GM12864 (cell line): ENCODE measurements at regions not wholly inside any gene's neighbourhood (a gene's known extent, or its start where the extent isn't known, plus 50 kb on each side); places are given as distances from the start of the nearest gene placed in this dataset.

Experiments used
- DNase-seq: peaks from one replicate; pipeline ENCODE4 v3.0.0-alpha.2; 2011; ENCODE audit warnings: low read depth
- H3K4me3 ChIP-seq: 2 replicates; pipeline ENCODE4 v1.5.1; 2011; ENCODE audit warnings: mild to moderate bottlenecking, low read depth, low read length, control low read depth
- TF ChIP-seq, protein P1 (sequence below): IDR thresholded peaks from 2 replicates; pipeline ENCODE4 v1.5.1; 2011; ENCODE audit warnings: low read depth, mild to moderate bottlenecking, moderate library complexity, low read length, control low read depth, inconsistent platforms; ENCODE audit errors: missing control alignments

DNA sequence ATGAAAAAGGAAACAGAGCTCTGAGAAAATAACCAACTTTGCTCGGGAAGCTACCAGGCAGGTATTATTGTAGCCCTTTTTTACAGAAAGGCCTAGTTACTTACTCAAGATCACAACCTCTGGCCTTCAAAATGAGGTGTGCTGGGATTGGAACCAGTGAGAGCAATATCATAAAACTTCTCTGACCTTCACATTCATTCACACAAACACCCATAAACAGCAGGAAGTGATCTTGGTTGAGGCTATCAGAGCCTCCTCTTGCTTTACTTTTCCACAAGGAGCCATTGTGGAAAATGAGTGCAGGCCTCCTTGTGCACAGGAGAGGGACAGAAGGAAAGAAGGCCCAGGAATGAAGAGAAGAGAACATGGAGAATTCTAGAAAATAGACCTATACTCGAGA lies 204.5 kb upstream of the NPVF start:
- no peak for DNase-seq
- TF ChIP-seq, protein P1, sequence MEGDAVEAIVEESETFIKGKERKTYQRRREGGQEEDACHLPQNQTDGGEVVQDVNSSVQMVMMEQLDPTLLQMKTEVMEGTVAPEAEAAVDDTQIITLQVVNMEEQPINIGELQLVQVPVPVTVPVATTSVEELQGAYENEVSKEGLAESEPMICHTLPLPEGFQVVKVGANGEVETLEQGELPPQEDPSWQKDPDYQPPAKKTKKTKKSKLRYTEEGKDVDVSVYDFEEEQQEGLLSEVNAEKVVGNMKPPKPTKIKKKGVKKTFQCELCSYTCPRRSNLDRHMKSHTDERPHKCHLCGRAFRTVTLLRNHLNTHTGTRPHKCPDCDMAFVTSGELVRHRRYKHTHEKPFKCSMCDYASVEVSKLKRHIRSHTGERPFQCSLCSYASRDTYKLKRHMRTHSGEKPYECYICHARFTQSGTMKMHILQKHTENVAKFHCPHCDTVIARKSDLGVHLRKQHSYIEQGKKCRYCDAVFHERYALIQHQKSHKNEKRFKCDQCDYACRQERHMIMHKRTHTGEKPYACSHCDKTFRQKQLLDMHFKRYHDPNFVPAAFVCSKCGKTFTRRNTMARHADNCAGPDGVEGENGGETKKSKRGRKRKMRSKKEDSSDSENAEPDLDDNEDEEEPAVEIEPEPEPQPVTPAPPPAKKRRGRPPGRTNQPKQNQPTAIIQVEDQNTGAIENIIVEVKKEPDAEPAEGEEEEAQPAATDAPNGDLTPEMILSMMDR, result no peak
- H3K4me3 ChIP-seq, result no peak overlapping the region

DNA sequence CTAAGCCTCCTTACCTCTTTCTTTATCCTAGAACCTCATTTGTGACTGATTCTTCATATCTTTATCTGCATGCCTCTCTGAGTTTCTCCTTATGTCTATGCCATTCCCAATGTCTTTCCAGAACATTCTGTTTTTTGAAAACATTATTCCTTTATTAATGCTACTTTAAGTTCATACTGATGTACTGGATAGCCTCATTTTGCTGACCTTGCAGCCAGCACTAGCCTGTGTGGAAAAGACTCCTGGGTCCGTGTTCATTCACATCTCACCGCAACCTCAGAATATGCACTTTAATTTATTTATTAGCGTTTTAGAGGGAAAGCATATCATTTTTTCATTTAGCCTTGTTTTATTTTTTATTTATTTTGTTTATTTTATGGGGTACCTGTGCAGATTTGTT lies 208.1 kb upstream of the NPVF start:
- H3K4me3 ChIP-seq, result no peak overlapping the region
- DNase-seq, result no peak
- TF ChIP-seq, protein P1, result no peak

DNA sequence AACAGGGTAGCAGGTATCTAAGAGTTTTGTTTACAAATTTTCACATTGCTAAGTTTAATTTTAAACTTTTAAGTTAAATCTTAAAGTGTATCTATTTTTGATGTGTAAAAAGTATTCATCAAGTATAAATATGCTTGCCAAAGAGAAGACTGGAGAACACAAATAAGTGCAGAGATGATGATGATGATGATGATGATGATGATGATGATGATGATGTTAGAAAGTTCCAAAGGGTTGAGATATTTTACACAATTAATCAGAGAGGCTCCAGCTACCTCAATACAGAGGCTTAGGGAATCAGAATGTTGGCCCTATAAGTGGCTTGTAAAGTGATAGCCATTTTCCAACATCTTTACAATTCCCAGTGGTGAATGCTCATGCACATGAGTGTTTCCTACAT lies 209.0 kb upstream of the NPVF start:
- no peak for DNase-seq
- TF ChIP-seq, protein P1, result no peak

DNA sequence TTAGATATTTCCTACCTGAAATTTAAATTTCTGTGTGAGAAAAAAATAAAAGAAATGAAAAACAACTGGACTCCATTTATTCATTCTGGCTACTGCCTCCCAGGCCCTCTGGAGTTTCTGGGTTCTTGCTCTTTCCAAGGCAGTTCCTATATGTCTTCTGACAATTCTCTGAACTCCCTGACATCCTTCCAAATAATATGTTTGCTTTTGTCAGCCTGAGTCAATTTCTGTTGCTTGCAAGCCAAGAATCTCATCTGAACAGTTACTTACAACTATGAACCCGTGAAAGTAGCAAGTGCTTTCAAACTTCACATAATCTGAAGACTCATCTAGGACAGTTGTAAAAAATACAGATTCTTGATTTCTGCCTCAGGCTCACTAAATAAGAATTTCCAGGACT lies 216.7 kb upstream of the NPVF start:
- no peak overlapping the region for H3K4me3 ChIP-seq
- no peak for DNase-seq
- TF ChIP-seq, protein P1, result no peak

More for the DNA sequence above, 209.0 kb upstream of the NPVF start:
- no peak overlapping the region for H3K4me3 ChIP-seq

DNA sequence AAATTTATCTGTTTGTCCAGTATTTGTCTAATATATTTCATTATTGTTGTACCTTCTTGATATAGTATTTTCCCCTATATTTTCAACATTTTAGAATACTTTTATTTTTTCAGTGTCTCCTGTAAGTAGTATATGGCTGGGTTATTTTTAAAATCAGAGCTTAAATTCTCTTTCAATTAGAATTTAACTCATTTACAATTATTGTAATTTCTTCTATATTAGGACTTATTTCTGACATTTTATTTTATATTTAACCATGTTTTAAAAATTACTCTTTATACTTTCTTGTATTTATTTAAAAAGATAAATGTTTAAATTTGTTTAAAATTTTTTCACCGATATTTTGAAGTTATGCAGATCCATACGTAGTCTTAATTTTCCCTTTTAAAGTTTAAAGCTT lies 220.0 kb upstream of the NPVF start:
- TF ChIP-seq, protein P1, result no peak
- no peak for DNase-seq
- H3K4me3 ChIP-seq, result no peak overlapping the region

DNA sequence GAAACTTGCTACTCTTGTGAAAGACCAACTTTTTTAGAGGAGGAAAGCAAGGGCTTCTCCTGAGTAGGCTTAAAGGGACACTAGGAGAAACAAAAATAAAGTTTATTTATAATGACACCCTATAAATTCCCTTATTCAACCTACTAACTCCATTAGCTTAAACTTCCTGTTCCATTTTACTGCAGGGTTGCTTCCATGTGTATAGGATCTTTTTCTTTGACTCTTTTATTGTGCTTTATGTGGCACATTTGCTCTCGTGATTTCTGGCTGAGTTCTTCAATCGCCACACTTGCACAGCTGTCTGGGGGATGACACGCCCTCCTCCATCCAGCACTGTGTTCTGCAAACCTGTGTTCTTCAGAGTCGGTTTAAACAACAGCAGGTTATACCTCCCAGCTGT lies 225.7 kb upstream of the NPVF start:
- no peak overlapping the region for H3K4me3 ChIP-seq
- no peak for DNase-seq
- TF ChIP-seq, protein P1, result no peak

DNA sequence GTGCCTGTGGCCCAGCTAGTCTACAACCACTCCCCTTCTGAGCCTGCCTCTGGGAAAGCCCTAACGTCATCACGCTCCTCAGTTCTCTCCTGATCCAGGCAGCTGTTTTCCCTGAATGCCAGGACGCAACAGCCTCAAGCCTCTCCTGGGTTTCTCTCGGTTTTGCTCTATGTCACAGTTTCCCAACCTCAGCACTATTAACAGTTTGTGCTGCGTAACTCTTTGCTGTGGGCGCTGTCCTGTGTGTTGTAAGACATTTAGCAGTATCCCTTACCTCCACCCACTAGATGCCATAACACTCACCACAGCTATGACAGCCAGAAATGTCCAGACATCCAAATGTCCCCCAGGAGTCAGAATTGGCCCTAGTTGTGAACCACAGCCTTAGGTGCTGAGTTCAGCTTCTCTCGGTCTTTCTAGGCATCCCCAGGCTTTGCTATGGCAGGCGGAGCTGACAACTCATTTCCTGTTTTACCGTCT lies 226.3 kb upstream of the NPVF start:
- no peak for DNase-seq
- no peak overlapping the region for H3K4me3 ChIP-seq
- TF ChIP-seq, protein P1, result no peak
